22Rv1 (cell line): ENCODE measurements at regions not wholly inside any gene's neighbourhood (a gene's known extent, or its start where the extent isn't known, plus 50 kb on each side); places are given as distances from the start of the nearest gene placed in this dataset.

Experiments
- H3K27ac ChIP-seq: fragments of 450-650 bp; 2 replicates; pipeline ENCODE4 v1.5.1; 2017
- ZFX ChIP-seq: fragments of 450-650 bp; IDR thresholded peaks from 2 replicates; pipeline ENCODE4 v1.6.1; 2017; ENCODE audit warnings: antibody characterized with exemption, borderline replicate concordance
- TF ChIP-seq, protein P1 (sequence below): fragments of 450-650 bp; IDR thresholded peaks from 2 replicates; pipeline ENCODE4 v1.5.1; 2017; ENCODE audit warnings: mild to moderate bottlenecking

DNA sequence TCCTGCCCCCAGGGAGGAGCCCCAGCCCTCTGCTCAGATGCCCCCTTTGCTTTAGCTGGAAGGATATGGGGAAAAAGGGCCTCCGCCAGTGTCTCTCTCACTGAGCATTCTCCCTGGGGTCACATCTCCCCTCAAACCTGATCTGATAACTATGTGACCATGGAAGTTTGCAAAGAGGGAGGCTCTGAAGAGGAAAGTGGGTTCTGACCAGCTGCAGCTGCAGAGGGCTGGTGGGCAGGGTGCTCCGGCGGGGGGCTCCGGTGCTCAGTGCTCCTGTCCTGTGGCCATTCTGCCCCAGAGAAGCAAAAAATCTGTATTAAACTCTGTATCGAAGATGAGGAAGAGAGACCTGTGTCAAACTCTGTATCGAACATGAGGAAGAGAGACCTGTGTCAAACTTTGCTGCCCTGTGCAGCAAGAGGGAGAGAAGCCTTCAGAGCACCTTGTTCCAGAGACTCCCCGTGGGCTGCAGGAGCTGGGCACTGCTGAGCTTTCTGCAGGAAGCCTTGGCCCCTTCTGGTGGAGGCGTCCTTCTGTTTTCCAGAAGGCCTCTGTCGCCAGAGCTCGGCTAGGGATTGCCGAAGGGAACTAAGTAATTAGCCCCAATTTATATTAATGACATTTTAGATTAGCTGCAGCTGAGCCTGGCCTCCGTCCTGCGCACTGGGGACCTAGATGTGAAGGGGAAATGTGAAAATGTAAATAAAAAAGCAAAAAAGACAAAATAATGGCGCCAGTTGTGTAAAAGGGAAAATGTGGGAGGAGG lies 186.2 kb upstream of the C1orf174 start:
- H3K27ac ChIP-seq: no peak overlapping the region
- TF ChIP-seq, protein P1, sequence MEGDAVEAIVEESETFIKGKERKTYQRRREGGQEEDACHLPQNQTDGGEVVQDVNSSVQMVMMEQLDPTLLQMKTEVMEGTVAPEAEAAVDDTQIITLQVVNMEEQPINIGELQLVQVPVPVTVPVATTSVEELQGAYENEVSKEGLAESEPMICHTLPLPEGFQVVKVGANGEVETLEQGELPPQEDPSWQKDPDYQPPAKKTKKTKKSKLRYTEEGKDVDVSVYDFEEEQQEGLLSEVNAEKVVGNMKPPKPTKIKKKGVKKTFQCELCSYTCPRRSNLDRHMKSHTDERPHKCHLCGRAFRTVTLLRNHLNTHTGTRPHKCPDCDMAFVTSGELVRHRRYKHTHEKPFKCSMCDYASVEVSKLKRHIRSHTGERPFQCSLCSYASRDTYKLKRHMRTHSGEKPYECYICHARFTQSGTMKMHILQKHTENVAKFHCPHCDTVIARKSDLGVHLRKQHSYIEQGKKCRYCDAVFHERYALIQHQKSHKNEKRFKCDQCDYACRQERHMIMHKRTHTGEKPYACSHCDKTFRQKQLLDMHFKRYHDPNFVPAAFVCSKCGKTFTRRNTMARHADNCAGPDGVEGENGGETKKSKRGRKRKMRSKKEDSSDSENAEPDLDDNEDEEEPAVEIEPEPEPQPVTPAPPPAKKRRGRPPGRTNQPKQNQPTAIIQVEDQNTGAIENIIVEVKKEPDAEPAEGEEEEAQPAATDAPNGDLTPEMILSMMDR: no peak
- no peak for TF ChIP-seq ZFX

DNA sequence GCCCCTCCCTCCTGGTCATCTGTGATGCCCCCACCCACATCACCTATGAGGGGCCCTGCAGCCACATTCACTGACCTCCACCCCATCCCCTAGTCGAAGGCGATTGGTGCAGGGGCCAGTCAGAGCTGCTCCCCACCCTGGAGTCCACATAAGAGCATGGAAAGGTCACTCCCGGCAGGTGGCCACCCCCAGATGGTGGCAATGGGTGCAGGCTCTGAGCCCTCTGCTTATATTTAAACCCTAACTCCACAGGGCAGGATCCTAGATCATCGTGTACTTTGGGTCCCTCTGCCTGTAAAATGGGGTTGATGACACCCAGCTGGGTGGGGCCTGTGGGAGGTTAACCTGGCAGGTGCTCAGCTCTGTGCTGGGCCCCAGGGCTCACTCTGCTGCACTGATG lies 186.8 kb upstream of the C1orf174 start:
- no peak overlapping the region for H3K27ac ChIP-seq
- TF ChIP-seq, protein P1: no peak
- no peak for TF ChIP-seq ZFX

DNA sequence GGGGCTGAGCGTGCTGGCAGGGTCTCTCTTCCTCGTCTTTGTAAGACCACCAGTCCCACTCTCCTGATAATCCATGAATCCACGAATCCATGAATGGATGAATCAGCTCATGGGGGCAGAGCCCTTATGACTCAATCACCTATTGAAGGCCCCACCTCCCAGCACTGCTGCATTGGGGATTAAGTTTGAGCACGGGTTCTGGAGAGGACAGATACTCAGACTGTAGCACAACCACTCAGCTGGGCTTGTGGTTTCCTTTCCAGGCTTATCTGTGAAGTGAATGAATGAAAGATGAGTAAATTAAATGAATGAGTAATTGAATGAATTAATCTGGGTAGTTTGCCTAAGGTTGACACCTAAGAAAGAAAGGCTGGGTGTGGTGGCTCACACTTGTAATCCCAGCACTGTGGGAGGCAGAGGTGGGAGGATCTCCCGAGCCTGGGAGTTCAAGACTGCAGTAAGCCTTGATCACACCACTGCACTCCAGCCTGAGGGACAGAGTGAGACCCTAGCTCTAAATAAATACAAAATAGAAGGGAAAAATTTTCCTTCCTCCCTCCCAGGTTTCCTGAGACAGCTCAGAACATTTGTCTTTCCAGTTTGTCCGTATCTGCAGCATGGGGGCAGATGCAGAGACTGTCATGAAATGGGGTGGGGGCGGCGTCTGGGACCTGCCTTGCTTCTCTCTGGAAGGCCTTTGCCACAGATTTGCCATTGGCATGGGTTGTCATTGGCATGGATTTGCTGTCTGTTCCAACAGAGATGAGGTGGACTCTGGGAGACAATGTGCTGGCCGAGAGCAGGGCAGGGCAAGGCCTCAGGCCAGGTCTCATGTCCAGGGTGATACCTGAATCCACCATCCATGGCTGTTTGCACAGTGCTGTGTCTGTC lies 187.7 kb upstream of the C1orf174 start:
- no peak for TF ChIP-seq ZFX
- TF ChIP-seq, protein P1: no peak
- no peak overlapping the region for H3K27ac ChIP-seq

DNA sequence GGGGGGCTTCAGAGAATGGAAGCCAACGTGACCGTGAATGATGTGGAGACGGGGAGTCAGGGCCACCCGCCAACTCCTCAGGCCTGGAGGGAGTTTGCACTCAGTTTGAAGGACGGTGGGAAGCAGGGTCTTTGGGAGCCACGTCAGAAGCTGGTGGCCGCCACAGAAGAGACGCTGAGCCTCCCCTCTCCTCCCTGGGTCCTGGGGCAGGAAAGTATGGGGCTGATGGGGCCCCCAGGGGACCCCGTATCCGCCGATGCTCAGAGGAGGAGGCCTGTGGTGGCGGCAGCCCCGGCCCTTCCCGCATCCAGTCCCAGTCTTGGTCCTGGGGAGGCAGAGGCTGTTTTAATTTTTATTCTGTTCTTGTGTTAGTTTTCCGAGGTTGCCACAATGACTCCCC lies 188.6 kb upstream of the C1orf174 start:
- no peak overlapping the region for H3K27ac ChIP-seq
- TF ChIP-seq, protein P1: no peak
- TF ChIP-seq ZFX: no peak

DNA sequence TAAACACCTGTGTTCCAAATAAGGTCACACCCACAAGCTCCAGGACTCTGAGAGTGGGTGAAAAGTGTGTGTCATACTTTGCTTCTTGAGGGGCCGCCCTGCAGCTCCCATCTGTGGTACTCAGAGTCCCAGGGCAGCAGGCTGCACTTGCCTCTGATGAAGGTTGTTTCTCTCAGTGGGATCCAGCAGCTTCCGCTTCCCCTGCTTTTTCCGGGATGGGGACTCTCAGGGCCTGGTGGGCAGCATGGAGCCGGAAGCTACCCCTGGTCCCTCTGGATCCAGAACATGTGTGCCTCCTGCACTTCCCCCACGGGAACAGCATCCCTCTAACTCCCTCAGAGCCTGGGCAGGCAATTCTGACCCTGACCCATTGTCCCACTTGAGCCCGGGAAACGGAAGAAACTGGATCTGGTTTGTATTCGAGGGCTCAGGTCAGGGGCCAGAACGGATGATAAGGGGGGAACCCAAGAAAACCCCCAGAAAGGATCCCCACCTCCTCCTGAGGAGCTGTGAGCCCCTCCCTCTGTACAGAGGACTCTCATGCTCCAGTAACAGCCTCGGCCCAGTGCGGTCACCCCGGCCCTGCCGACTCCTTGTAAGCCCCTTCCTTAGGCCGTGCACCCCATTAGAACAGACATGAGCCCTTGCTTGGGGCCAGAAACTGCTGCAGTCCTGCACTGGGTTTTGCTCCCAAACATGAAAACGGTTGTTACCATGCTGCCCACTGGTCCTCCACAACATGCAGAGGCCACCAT lies 189.5 kb upstream of the C1orf174 start:
- H3K27ac ChIP-seq: no peak overlapping the region

DNA sequence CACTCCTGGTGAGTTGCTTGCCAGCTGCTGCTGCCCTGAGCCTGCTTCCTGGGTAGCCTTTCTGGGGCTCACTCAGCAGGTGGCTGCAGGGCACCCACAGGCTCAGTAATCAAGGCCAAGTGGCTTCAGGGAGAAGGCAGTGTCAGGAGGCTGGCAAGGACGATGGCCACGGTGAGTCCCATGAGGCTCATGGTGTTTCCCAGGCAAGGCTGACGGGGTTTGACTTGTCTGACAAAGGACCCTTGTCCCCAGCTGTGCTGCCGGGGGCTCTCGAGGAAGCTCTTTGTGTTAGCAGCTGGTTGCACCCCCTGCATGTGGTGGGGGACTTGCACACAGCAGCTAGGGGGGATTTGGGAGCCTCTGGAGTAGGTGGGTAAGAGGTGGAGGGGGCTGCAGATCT lies 190.5 kb upstream of the C1orf174 start:
- no peak overlapping the region for H3K27ac ChIP-seq
- TF ChIP-seq ZFX: no peak
- TF ChIP-seq, protein P1: no peak

More for the DNA sequence above, 189.5 kb upstream of the C1orf174 start:
- no peak for TF ChIP-seq ZFX
- TF ChIP-seq, protein P1: no peak
